ENCODE measurements at regions not wholly inside any gene's neighbourhood (a gene's known extent, or its start where the extent isn't known, plus 50 kb on each side); places are given as distances from the start of the nearest gene placed in this dataset.
A peak's percentile ranks its signal among the peaks of the same experiment; 100 is the strongest.
"Not testable (repeated sequence)": the region's sequence is repeated elsewhere in the genome, so short reads cannot be mapped to it uniquely, and the experiment has no call there.

GRCh38 chr16:31581065-31581464, 53.4 kb downstream of the AHSP start:
- DNase-seq (ENCODE audit: low spot score), result not testable (repeated sequence)

GRCh38 chr16:31601737-31602384, 74.2 kb downstream of the AHSP start:
- not testable (repeated sequence) for DNase-seq (ENCODE audit: low spot score)

GRCh38 chr16:31618130-31618529, 90.4 kb downstream of the AHSP start:
- no peak for DNase-seq (ENCODE audit: low spot score)

- DNase-seq (ENCODE audit: low spot score), result no peak
Observed at GRCh38 chr16:31636433-31636832, 108.7 kb downstream of the AHSP start.

- DNase-seq (ENCODE audit: low spot score), result no peak
Observed at GRCh38 chr16:31641279-31641678, 113.6 kb downstream of the AHSP start.

- DNase-seq (ENCODE audit: low spot score), result not testable (repeated sequence)
Observed at GRCh38 chr16:31655674-31656073, 128.0 kb downstream of the AHSP start.

GRCh38 chr16:31664683-31665482, 137.2 kb downstream of the AHSP start:
- peak; percentile 7 for DNase-seq (ENCODE audit: low spot score)

- no peak for DNase-seq (ENCODE audit: low spot score)
Observed at GRCh38 chr16:31674686-31675085, 147.0 kb downstream of the AHSP start.

- DNase-seq (ENCODE audit: low spot score), result no peak
Observed at GRCh38 chr16:31676731-31677130, 149.0 kb downstream of the AHSP start.

GRCh38 chr16:31678649-31679325, 151.1 kb downstream of the AHSP start:
- no peak for DNase-seq (ENCODE audit: low spot score)

- not testable (repeated sequence) for DNase-seq (ENCODE audit: low spot score)
Observed at GRCh38 chr16:31689331-31689730, 161.6 kb downstream of the AHSP start.

GRCh38 chr16:31692338-31692737, 164.6 kb downstream of the AHSP start:
- DNase-seq (ENCODE audit: low spot score), result not testable (repeated sequence)

GRCh38 chr16:31693733-31694132, 166.0 kb downstream of the AHSP start:
- no peak for DNase-seq (ENCODE audit: low spot score)

GRCh38 chr16:31694461-31694860, 166.8 kb downstream of the AHSP start:
- DNase-seq (ENCODE audit: low spot score), result no peak

- no peak for DNase-seq (ENCODE audit: low spot score)
Observed at GRCh38 chr16:31695667-31696066, 168.0 kb downstream of the AHSP start.

GRCh38 chr16:31696968-31697743, 169.5 kb downstream of the AHSP start:
- peak; percentile 75 for DNase-seq (ENCODE audit: low spot score)

- no peak for DNase-seq (ENCODE audit: low spot score)
Observed at GRCh38 chr16:31697744-31698125, 170.0 kb downstream of the AHSP start.

GRCh38 chr16:31698901-31699300, 171.2 kb downstream of the AHSP start:
- DNase-seq (ENCODE audit: low spot score), result no peak

- DNase-seq (ENCODE audit: low spot score), result no peak
Observed at GRCh38 chr16:31699601-31700000, 171.9 kb downstream of the AHSP start.

- DNase-seq (ENCODE audit: low spot score), result peak; percentile 70
Observed at GRCh38 chr16:31700200-31700529, 172.5 kb downstream of the AHSP start.

GRCh38 chr16:31700530-31701388, 172.8 kb upstream of the ZNF267 start:
- no peak for DNase-seq (ENCODE audit: low spot score)
